ENCODE measurements at regions not wholly inside any gene's neighbourhood (a gene's known extent, or its start where the extent isn't known, plus 50 kb on each side); places are given as distances from the start of the nearest gene placed in this dataset.

DNA sequence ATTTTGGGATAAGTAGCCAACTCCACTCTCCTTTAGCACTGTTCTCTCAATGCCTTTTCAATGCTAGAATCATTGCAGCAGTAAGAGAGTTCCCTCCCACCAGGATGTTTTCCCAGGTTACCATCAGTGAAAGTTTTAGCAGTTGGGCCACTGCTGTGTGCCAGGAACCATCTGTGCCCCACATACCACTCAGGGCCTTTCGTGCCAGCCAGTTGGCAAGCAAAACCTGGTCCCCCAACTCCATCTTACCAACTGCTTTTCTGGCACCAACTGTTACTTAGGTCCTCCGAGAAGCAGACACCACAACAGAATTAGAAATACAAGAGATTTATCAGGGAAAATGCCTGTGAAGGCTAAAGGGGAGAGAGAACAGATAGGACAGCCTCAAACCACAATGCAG is 533.4 kb upstream of the NBEA start:
- Histone ChIP-seq H3K36me3 (ENCODE audit: control insufficient read depth in 4 of 4, insufficient read depth in 3 of 4, low read depth in 1 of 4, low read length in 3 of 4) (no peaks in the 10 kb centered on the region), H3K27ac (ENCODE audit: low read depth in 1 of 2, low read length in 2 of 2) (no peak overlapping the region), H3K4me1 (ENCODE audit: control insufficient read depth in 4 of 4, insufficient read depth in 4 of 4, low read length in 3 of 4) (no peaks in the 10 kb centered on the region), H3K4me3 (ENCODE audit: low read depth in 1 of 3, low read length in 3 of 3) (no peak overlapping the region), H3K27me3 (ENCODE audit: control insufficient read depth in 4 of 4, insufficient read depth in 4 of 4, low read length in 3 of 4) (no peaks in the 10 kb centered on the region), H3K9ac (ENCODE audit: low read depth in 1 of 2, low read length in 2 of 2) (no peak overlapping the region), H3K9me3 (ENCODE audit: control insufficient read depth in 4 of 4, low read length in 3 of 4) (no peaks in the 10 kb centered on the region)
- 67% methylated on average over 2 of the region's 2 CpGs for whole genome bisulfite sequencing
- DNase-seq (ENCODE audit: low spot score), result no peak
- TF ChIP-seq GABPA (IDR thresholded peaks at IDR 0.05 in 1 of 2, conservative IDR thresholded peaks at IDR 0.05 in 1 of 2) (no peak), FOXA2 (IDR thresholded peaks at IDR 0.05) (no peak), RXRA (IDR thresholded peaks at IDR 0.05) (no peak), HNF4G (IDR thresholded peaks at IDR 0.05) (no peak), NR2F2 (IDR thresholded peaks at IDR 0.05) (no peak), YY1 (IDR thresholded peaks at IDR 0.05) (no peak), RAD21 (IDR thresholded peaks at IDR 0.05) (no peak), EGR1 (IDR thresholded peaks at IDR 0.05; ENCODE audit: low read depth in 2 of 2) (no peak), FOXA1 (IDR thresholded peaks at IDR 0.05) (no peak), JUND (IDR thresholded peaks at IDR 0.05) (no peak), HNF4A (conservative IDR thresholded peaks at IDR 0.05) (no peak)
- TF ChIP-seq, protein P1, sequence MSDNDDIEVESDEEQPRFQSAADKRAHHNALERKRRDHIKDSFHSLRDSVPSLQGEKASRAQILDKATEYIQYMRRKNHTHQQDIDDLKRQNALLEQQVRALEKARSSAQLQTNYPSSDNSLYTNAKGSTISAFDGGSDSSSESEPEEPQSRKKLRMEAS (IDR thresholded peaks at IDR 0.05), result no peak
- TF ChIP-seq, protein P2, sequence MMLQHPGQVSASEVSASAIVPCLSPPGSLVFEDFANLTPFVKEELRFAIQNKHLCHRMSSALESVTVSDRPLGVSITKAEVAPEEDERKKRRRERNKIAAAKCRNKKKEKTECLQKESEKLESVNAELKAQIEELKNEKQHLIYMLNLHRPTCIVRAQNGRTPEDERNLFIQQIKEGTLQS (IDR thresholded peaks at IDR 0.05), result no peak
- TF ChIP-seq, protein P3, sequence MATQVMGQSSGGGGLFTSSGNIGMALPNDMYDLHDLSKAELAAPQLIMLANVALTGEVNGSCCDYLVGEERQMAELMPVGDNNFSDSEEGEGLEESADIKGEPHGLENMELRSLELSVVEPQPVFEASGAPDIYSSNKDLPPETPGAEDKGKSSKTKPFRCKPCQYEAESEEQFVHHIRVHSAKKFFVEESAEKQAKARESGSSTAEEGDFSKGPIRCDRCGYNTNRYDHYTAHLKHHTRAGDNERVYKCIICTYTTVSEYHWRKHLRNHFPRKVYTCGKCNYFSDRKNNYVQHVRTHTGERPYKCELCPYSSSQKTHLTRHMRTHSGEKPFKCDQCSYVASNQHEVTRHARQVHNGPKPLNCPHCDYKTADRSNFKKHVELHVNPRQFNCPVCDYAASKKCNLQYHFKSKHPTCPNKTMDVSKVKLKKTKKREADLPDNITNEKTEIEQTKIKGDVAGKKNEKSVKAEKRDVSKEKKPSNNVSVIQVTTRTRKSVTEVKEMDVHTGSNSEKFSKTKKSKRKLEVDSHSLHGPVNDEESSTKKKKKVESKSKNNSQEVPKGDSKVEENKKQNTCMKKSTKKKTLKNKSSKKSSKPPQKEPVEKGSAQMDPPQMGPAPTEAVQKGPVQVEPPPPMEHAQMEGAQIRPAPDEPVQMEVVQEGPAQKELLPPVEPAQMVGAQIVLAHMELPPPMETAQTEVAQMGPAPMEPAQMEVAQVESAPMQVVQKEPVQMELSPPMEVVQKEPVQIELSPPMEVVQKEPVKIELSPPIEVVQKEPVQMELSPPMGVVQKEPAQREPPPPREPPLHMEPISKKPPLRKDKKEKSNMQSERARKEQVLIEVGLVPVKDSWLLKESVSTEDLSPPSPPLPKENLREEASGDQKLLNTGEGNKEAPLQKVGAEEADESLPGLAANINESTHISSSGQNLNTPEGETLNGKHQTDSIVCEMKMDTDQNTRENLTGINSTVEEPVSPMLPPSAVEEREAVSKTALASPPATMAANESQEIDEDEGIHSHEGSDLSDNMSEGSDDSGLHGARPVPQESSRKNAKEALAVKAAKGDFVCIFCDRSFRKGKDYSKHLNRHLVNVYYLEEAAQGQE (IDR thresholded peaks at IDR 0.05), result no peak
- TF ChIP-seq, protein P4, sequence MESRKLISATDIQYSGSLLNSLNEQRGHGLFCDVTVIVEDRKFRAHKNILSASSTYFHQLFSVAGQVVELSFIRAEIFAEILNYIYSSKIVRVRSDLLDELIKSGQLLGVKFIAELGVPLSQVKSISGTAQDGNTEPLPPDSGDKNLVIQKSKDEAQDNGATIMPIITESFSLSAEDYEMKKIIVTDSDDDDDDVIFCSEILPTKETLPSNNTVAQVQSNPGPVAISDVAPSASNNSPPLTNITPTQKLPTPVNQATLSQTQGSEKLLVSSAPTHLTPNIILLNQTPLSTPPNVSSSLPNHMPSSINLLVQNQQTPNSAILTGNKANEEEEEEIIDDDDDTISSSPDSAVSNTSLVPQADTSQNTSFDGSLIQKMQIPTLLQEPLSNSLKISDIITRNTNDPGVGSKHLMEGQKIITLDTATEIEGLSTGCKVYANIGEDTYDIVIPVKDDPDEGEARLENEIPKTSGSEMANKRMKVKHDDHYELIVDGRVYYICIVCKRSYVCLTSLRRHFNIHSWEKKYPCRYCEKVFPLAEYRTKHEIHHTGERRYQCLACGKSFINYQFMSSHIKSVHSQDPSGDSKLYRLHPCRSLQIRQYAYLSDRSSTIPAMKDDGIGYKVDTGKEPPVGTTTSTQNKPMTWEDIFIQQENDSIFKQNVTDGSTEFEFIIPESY (IDR thresholded peaks at IDR 0.05), result no peak
- TF ChIP-seq, protein P5, sequence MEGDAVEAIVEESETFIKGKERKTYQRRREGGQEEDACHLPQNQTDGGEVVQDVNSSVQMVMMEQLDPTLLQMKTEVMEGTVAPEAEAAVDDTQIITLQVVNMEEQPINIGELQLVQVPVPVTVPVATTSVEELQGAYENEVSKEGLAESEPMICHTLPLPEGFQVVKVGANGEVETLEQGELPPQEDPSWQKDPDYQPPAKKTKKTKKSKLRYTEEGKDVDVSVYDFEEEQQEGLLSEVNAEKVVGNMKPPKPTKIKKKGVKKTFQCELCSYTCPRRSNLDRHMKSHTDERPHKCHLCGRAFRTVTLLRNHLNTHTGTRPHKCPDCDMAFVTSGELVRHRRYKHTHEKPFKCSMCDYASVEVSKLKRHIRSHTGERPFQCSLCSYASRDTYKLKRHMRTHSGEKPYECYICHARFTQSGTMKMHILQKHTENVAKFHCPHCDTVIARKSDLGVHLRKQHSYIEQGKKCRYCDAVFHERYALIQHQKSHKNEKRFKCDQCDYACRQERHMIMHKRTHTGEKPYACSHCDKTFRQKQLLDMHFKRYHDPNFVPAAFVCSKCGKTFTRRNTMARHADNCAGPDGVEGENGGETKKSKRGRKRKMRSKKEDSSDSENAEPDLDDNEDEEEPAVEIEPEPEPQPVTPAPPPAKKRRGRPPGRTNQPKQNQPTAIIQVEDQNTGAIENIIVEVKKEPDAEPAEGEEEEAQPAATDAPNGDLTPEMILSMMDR (IDR thresholded peaks at IDR 0.05; ENCODE audit: low read depth, low read length, missing input control), result no peak

Data from liver (tissue), 8 donors.